GM23338 (cell line): ENCODE measurements at regions not wholly inside any gene's neighbourhood (a gene's known extent, or its start where the extent isn't known, plus 50 kb on each side); places are given as distances from the start of the nearest gene placed in this dataset.

ENCODE experiments used
- CTCF ChIP-seq, 2 experiments: fragments of 200-600 bp in 1 of 2; sonication (generic) in 1 of 2; conservative IDR thresholded peaks; 2 replicates each; pipeline versions ENCODE4 v1.5.1 to v1.6.1; 2016 to 2017; ENCODE audit warnings: antibody characterized with exemption in 2 of 2, low read depth in 2 of 2, mild to moderate bottlenecking in 2 of 2, moderate library complexity in 1 of 2
- EZH2 ChIP-seq: fragments of 200-600 bp; sonication (generic); IDR thresholded peaks from one replicate; pipeline ENCODE4 v1.8.0; 2017; ENCODE audit warnings: antibody characterized with exemption, mild to moderate bottlenecking, low read depth; ENCODE audit not compliant: unreplicated experiment

- TF ChIP-seq EZH2: no peak
- no peak for TF ChIP-seq CTCF (conservative IDR thresholded peaks at IDR 0.05; ENCODE audit: low read depth in 2 of 2)
These were observed 347.3 kb upstream of the CDH11 start for GRCh38 chr16:65469116-65469515.
